Skeletal muscle tissue (tissue), 3 donors: ENCODE measurements at regions not wholly inside any gene's neighbourhood (a gene's known extent, or its start where the extent isn't known, plus 50 kb on each side); places are given as distances from the start of the nearest gene placed in this dataset.

Experiments
- H3K27ac ChIP-seq: one replicate; pipeline ENCODE4 v1.7.0; 2013; ENCODE audit warnings: mild to moderate bottlenecking, low read depth, low read length, inconsistent platforms
- H3K27me3 ChIP-seq, 3 donors: one replicate each; pipeline ENCODE4 v1.7.0; 2013; ENCODE audit warnings: low read length in 3 of 3; ENCODE audit not compliant: control insufficient read depth in 3 of 3, insufficient read depth in 3 of 3
- H3K36me3 ChIP-seq, 3 donors: one replicate each; pipeline ENCODE4 v1.7.0; 2013; ENCODE audit warnings: low read length in 3 of 3; ENCODE audit not compliant: control insufficient read depth in 3 of 3, insufficient read depth in 3 of 3
- H3K4me1 ChIP-seq, 3 donors: one replicate each; pipeline ENCODE4 v1.7.0; 2013; ENCODE audit warnings: low read length in 3 of 3, mild to moderate bottlenecking in 3 of 3; ENCODE audit not compliant: control insufficient read depth in 3 of 3, insufficient read depth in 3 of 3
- H3K4me3 ChIP-seq, 3 donors: one replicate each; pipeline ENCODE4 v1.7.0; 2013; ENCODE audit warnings: low read length in 3 of 3
- H3K9ac ChIP-seq, 3 donors: one replicate each; pipeline ENCODE4 v1.7.0; 2013; ENCODE audit warnings: low read length in 3 of 3, mild to moderate bottlenecking in 3 of 3, moderate library complexity in 2 of 3, low read depth in 1 of 3
- H3K9me3 ChIP-seq, 3 donors: one replicate each; pipeline ENCODE4 v1.7.0; 2013; ENCODE audit warnings: low read length in 3 of 3; ENCODE audit not compliant: control insufficient read depth in 3 of 3
- donor health status: Osteomylitis.

DNA sequence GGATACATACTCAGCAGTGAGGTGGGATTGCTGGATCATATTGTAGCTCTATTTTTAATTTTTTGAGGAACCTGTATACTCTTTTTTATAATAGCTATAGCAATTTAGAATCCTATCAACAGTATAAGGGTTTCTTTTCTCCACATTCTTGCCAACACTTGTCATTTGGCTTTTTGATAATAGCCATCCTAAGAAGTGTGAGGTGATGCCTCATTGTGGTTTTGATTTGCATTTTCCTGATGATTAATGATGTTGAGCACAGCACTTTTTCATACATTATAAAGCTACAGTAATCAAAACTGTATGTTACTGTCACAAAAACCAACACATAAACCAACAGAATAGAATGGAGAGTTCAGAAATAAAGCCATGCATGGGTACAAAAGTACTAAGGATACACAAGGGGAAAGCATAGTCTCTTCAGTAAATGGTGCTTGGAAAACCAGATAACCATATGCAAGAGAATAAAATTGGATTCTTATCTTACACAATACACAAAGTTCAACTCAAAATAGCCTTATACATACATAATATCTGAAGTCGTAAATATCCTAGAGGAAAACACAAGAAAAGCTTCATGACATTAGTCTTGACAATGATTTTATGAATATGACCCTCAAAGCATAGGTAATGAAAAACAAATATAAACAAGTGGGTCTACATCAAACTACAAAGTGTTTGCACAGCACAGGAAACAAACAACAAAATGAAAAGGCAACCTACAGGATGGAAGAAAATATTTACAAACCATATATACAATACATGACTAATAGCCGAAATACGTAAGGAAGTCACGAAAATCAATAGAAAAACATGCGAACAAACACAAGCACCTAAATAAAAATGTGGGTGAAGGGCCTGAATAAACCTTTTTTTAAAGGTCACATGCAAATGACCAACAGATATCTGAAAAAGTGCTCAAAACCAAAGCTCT lies 287.8 kb upstream of the DAB2 start:
- Histone ChIP-seq H3K9me3 (no peaks in the 10 kb centered on the region), H3K36me3 (no peaks in the 10 kb centered on the region), H3K4me1 (peaks cover 3 to 4% (median 4%) of the 10 kb centered on the region in 3 donors), H3K27me3 (no peaks in the 10 kb centered on the region), H3K9ac (no peak overlapping the region), H3K4me3 (no peak overlapping the region), H3K27ac (no peak overlapping the region)

GRCh38 chr5:39711821-39712220 lies 287.0 kb upstream of the DAB2 start:
- no peak overlapping the region for H3K9ac ChIP-seq
- H3K4me1 ChIP-seq = peaks cover 3 to 4% (median 4%) of the 10 kb centered on the region in 3 donors
- H3K36me3 ChIP-seq = no peaks in the 10 kb centered on the region
- no peaks in the 10 kb centered on the region for H3K9me3 ChIP-seq
- no peak overlapping the region for H3K27ac ChIP-seq
- H3K4me3 ChIP-seq = no peak overlapping the region
- no peaks in the 10 kb centered on the region for H3K27me3 ChIP-seq

DNA sequence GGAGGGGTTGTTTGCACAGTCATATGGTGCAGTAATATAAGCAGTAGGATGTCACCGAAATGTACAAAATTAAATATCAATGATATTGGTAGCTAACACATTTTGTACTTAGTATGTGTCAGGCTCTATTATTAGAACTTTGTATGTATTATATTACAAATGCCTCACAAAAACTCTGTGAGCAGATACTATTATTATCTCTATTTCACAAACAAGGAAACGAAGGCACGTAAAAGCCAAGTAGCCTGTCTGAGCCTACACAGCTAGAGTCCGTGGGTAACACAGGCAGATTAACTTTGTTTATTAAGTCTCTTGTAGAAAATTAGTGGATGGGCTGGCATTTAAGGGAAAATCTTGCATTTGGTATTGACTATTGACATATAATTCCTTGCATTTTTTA lies 284.3 kb upstream of the DAB2 start:
- H3K9ac ChIP-seq = peak overlapping the region; percentile 14 to 68 (median 61)
- peak overlapping the region; percentile 78 for H3K27ac ChIP-seq
- peaks cover 3 to 4% (median 4%) of the 10 kb centered on the region in 3 donors for H3K4me1 ChIP-seq
- H3K9me3 ChIP-seq = no peaks in the 10 kb centered on the region
- H3K27me3 ChIP-seq = no peaks in the 10 kb centered on the region
- no peaks in the 10 kb centered on the region for H3K36me3 ChIP-seq
- H3K4me3 ChIP-seq = peak overlapping the region; percentile 3 to 37 (median 24)

DNA sequence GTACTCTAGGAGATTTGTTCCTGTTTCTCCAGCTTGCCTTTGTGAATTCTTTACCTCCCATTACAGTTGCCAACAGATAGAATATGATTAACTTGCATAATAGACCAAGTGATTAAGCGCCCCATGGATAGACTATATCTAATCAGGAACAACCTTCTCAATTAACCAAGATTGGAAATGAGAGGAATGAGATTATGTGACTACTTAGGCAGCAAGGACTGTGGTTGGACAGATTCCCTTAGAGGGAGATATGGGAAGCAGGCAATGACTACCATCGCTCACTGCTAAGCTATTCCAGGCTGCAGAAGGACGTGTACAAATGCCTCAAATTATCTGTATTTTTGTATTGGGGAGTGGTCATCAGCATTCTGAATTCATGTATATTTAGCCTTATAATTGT lies 278.1 kb upstream of the DAB2 start:
- no peaks in the 10 kb centered on the region for H3K9me3 ChIP-seq
- no peak overlapping the region for H3K4me3 ChIP-seq
- H3K9ac ChIP-seq = no peak overlapping the region
- H3K27me3 ChIP-seq = no peaks in the 10 kb centered on the region
- H3K36me3 ChIP-seq = no peaks in the 10 kb centered on the region
- H3K27ac ChIP-seq = no peak overlapping the region
- H3K4me1 ChIP-seq = no peaks in the 10 kb centered on the region

DNA sequence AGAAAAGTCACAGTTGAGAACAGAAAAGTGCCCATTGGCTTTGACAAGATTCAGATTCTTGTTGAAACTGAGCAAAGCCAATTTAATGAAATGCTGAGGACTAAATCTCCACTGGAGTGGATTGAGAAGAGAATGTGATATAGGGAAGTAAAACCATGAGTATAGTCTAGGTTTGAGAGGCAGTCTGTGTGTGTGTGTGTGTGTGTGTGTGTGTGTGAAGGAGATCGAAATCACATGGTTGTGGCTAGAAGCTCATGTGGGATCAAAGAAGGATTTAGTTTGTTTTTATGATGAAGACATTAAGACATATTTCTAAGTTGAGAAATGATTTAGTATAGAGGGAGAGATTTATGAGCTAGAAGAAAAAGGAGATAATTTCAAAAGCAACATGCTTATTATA lies 275.7 kb upstream of the DAB2 start:
- H3K27ac ChIP-seq = no peak overlapping the region
- no peaks in the 10 kb centered on the region for H3K9me3 ChIP-seq
- no peaks in the 10 kb centered on the region for H3K36me3 ChIP-seq
- H3K9ac ChIP-seq = no peak overlapping the region
- no peaks in the 10 kb centered on the region for H3K27me3 ChIP-seq
- no peaks in the 10 kb centered on the region for H3K4me1 ChIP-seq
- no peak overlapping the region for H3K4me3 ChIP-seq

DNA sequence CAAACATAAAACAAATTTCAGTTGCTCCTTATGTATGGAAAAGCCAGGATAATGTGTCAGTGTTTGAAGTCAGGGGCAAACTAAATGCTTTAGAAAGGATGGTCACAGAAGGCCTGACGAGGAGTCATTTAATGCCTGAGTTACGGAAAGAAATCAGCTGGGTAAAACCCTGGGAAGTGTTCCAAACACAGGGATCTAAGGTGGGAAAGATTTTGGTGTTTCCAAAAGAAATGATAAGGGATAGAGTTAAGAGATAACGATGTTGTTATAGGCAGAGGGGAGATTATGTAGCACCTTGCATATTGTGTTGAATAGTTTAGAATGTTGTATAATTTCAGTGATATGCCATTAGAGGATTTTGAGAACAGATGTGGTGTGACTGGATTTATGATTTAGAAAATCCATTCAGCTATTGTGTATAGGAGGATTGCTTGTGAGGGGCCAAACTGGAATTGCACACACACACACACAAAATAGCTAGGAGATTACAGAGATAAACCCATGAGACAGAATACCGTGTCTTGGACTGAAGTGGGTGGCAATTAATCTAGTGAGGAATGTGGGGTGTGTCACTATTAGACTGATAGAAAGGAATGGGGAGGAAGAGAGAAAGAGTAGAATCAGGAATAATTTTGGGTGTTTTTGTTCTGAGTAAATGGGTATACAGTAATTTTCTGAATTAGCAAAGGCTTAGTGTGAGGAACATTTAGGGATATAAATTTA lies 274.2 kb upstream of the DAB2 start:
- no peaks in the 10 kb centered on the region for H3K4me1 ChIP-seq
- H3K27ac ChIP-seq = no peak overlapping the region
- H3K27me3 ChIP-seq = no peaks in the 10 kb centered on the region
- H3K9me3 ChIP-seq = no peaks in the 10 kb centered on the region
- H3K9ac ChIP-seq = no peak overlapping the region
- no peak overlapping the region for H3K4me3 ChIP-seq
- H3K36me3 ChIP-seq = no peaks in the 10 kb centered on the region

DNA sequence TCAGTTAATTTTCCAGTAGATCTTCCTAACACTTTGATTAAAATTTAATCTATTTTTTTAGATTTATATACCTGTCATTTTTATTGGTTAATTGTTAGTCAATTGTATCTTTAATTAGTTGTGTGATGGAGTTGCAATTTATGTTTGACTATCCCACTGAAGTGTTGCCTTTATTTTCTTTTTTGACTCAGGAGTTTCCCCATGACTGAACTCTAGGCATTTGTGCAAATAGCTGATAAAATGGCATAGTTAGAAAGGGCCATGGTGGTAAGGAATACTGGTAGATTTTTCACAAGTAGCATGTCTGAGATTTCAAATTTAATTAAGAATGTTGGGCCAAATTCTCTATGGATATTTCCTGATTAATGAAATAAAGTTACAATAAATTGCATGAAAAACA lies 273.1 kb upstream of the DAB2 start:
- Histone ChIP-seq H3K36me3 (no peaks in the 10 kb centered on the region), H3K27ac (no peak overlapping the region), H3K4me1 (no peaks in the 10 kb centered on the region), H3K9me3 (no peaks in the 10 kb centered on the region), H3K27me3 (no peaks in the 10 kb centered on the region), H3K4me3 (no peak overlapping the region), H3K9ac (no peak overlapping the region)

- Histone ChIP-seq H3K4me3 (no peak overlapping the region), H3K27ac (no peak overlapping the region), H3K36me3 (no peaks in the 10 kb centered on the region), H3K9me3 (no peaks in the 10 kb centered on the region), H3K9ac (no peak overlapping the region), H3K27me3 (no peaks in the 10 kb centered on the region), H3K4me1 (no peaks in the 10 kb centered on the region)
Observed at GRCh38 chr5:39696672-39697398, 272.1 kb upstream of the DAB2 start.

DNA sequence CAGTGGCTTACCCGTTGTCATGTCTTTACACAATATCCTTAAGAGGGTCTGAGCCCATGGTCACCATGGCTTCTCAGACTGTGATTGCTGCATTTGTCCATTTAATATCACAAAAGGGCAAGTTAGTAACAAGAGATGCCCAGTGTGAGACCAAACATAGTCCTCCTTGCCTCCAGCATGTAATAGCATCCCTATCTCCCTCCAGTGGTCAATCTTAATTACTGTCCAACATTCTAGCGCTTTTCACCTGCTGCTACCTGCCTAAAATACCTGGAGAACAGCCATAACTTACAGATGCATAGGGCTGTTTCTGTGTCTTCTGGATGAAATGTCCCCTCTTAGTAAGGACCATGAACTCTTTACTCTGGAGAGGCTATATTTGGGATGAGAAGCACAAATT lies 267.2 kb upstream of the DAB2 start:
- Histone ChIP-seq H3K4me1 (no peaks in the 10 kb centered on the region), H3K36me3 (no peaks in the 10 kb centered on the region), H3K4me3 (no peak overlapping the region), H3K9me3 (no peaks in the 10 kb centered on the region), H3K27me3 (no peaks in the 10 kb centered on the region), H3K9ac (no peak overlapping the region), H3K27ac (no peak overlapping the region)

GRCh38 chr5:39691136-39691535 lies 266.4 kb upstream of the DAB2 start:
- Histone ChIP-seq H3K27me3 (no peaks in the 10 kb centered on the region), H3K36me3 (no peaks in the 10 kb centered on the region), H3K9ac (no peak overlapping the region), H3K4me3 (no peak overlapping the region), H3K4me1 (no peaks in the 10 kb centered on the region), H3K27ac (no peak overlapping the region), H3K9me3 (no peaks in the 10 kb centered on the region)
